Osteocyte (in vitro differentiated cells): ENCODE measurements at regions not wholly inside any gene's neighbourhood (a gene's known extent, or its start where the extent isn't known, plus 50 kb on each side); places are given as distances from the start of the nearest gene placed in this dataset.
A peak's percentile ranks its signal among the peaks of the same experiment; 100 is the strongest.

Experiments
- DNase-seq: peaks from one replicate; pipeline ENCODE4 v3.0.0; 2021; ENCODE audit warnings: mixed read lengths; ENCODE audit not compliant: unreplicated experiment; ENCODE audit errors: extremely low spot score
- H3K27ac Mint-ChIP-seq: one replicate; pipeline ENCODE4 v1.8.0; 2021; ENCODE audit warnings: mild to moderate bottlenecking, mixed read lengths; ENCODE audit not compliant: unreplicated experiment
- H3K27me3 Mint-ChIP-seq: one replicate; pipeline ENCODE4 v1.8.0; 2021; ENCODE audit warnings: mixed read lengths; ENCODE audit not compliant: unreplicated experiment
- H3K36me3 Mint-ChIP-seq: one replicate; pipeline ENCODE4 v1.8.0; 2021; ENCODE audit warnings: mixed read lengths; ENCODE audit not compliant: unreplicated experiment
- H3K4me1 Mint-ChIP-seq: one replicate; pipeline ENCODE4 v1.8.0; 2021; ENCODE audit warnings: mixed read lengths; ENCODE audit not compliant: unreplicated experiment
- H3K4me3 Mint-ChIP-seq: one replicate; pipeline ENCODE4 v1.8.0; 2021; ENCODE audit warnings: mild to moderate bottlenecking, moderate library complexity, mixed read lengths; ENCODE audit not compliant: unreplicated experiment
- H3K9me3 Mint-ChIP-seq: one replicate; pipeline ENCODE4 v1.8.0; 2021; ENCODE audit warnings: mixed read lengths; ENCODE audit not compliant: unreplicated experiment
- CTCF ChIP-seq: fragments of 200-600 bp; sonication (generic); IDR thresholded peaks from 2 replicates; pipeline ENCODE4 v1.5.0; 2021; ENCODE audit warnings: antibody characterized with exemption, mild to moderate bottlenecking, moderate library complexity

DNA sequence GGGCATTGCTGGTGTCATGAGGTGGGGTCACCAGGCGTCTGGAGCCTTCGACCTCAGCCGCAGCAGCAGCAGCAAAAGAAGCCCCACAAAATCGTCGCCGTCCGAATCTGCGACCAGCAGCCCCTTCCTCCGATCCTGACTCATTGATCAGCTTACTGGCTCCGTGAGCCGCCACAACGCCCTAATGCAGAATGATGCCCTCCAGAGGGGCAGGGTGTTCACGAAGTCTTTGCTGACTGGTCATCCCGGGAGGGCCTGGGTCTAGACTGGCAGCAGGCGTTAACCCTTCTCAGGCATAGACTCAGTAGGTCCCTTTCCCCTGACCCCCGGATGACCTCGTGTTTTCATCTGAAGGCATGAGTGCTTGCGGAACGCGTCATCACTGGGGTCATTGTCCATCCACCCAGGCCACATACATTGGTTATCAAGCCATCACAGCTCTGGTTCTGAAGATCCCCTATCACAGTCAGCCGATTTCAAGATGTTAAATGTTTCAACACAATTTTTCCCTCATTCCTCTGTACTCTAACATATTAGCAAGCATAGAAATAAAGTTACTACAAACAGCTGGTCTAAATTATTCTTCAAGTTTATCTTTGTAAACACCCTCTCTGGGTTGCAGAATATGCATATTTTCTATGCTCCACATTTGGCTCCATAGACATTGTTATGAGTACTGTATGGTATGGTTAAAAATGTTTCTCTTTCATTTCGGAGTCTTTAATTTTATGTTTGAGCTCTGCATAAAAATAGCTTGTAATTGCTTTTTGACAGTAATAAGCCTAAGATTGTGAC, 83.3 kb upstream of the SALL3 start:
- H3K9me3 Mint-ChIP-seq: peaks cover 37% of the 10 kb centered on the region
- no peaks in the 10 kb centered on the region for H3K36me3 Mint-ChIP-seq
- H3K27ac Mint-ChIP-seq: no peak overlapping the region
- no peaks in the 10 kb centered on the region for H3K4me1 Mint-ChIP-seq
- no peaks in the 10 kb centered on the region for H3K27me3 Mint-ChIP-seq
- no peak overlapping the region for H3K4me3 Mint-ChIP-seq
- peak; percentile 81 for DNase-seq
- no peak for TF ChIP-seq CTCF

DNA sequence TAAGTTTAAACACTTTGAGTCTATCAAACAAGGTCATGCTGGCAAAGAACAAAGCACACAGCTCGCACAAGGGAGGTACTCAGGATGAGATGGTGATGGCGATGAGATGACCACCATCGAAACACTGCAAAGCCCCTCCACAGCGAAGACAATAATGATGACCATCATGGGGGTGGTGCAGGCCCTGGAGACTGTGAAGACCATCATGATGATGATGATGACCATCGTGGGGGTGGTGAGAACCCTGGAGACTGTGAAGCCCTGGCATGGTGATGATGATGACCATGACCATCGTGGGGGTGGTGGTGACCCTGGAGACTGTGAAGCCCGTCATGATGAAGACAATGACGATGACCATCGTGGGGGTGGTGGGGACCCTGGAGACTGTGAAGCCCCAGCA, 81.6 kb upstream of the SALL3 start:
- Mint-ChIP-seq H3K27ac (no peak overlapping the region), H3K36me3 (no peaks in the 10 kb centered on the region), H3K4me1 (no peaks in the 10 kb centered on the region), H3K4me3 (no peak overlapping the region), H3K27me3 (no peaks in the 10 kb centered on the region), H3K9me3 (peaks cover 38% of the 10 kb centered on the region)
- no peak for DNase-seq
- TF ChIP-seq CTCF: no peak

DNA sequence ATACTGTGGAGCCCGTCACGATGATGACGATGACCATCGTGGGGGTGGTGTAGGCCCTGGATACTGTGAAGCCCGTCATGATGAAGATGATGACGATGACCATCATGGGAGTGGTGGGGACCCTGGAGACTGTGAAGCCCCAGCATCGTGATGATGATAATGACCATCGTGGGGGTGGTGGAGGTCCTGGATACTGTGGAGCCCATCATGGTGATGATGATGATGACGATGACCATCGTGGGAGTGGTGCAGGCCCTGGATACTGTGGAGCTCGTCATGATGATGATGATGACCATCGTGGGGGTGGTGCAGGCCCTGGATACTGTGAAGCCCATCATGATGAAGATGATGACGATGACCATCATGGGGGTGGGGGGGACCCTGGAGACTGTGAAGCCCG, 81.0 kb upstream of the SALL3 start:
- H3K36me3 Mint-ChIP-seq: no peaks in the 10 kb centered on the region
- no peak for TF ChIP-seq CTCF
- H3K27me3 Mint-ChIP-seq: no peaks in the 10 kb centered on the region
- H3K4me3 Mint-ChIP-seq: no peak overlapping the region
- no peak for DNase-seq
- H3K4me1 Mint-ChIP-seq: no peaks in the 10 kb centered on the region
- peaks cover 38% of the 10 kb centered on the region for H3K9me3 Mint-ChIP-seq
- H3K27ac Mint-ChIP-seq: no peak overlapping the region

GRCh38 chr18:78899241-78899640, 80.4 kb upstream of the SALL3 start:
- Mint-ChIP-seq H3K4me1 (no peaks in the 10 kb centered on the region), H3K9me3 (peaks cover 38% of the 10 kb centered on the region), H3K4me3 (no peak overlapping the region), H3K36me3 (no peaks in the 10 kb centered on the region), H3K27me3 (no peaks in the 10 kb centered on the region), H3K27ac (no peak overlapping the region)
- no peak for DNase-seq
- TF ChIP-seq CTCF: no peak

DNA sequence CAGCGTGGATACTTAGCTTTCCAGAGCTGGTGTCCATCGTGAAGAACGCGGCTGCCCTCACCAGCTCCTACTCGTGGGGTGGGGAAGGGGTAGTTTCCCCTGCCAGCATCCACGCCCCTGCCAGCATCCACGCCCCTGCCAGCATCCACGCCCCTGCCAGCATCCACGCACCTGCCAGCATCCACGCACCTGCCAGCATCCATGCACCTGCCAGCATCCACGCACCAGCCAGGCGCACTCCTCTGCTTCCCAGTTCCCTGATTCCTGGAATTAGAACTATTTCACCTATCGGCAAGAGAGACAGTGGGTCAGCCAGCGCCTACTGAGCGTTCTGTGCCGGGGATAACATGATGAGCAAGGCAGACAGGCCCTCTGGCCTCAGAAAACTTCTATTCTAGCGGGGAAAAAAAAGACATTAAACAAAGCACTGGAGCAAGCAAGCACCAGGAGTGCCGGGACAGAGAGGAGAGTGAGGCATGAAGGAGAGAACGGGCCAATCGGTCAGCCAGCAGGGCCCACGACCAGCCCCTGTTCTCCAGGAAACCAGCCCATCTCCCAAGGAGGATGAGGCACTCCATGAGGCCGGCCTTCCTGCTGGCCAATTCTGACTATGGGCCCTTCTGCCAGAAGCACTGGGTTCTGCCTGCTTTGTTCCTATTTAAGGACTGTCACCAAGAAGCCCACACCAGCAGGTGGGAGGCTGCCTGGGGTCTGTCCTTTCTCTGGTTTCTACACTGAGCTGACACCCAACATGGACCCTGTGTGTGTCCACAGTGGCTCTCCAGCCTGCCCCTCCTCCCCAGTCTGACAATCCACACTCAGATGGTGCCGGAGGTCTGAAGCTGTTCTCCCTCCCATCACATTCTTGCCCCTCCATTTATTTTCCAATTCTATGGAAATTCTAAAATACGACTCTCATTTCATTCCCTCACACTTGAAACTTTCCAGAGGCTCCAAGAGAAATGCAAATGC, 78.4 kb upstream of the SALL3 start:
- Mint-ChIP-seq H3K36me3 (no peaks in the 10 kb centered on the region), H3K27ac (no peak overlapping the region), H3K4me1 (no peaks in the 10 kb centered on the region), H3K4me3 (no peak overlapping the region), H3K9me3 (peaks cover 34% of the 10 kb centered on the region), H3K27me3 (no peaks in the 10 kb centered on the region)
- peak; percentile 81 for DNase-seq
- no peak for TF ChIP-seq CTCF
